Suprapubic skin (tissue), 4 donors: ENCODE measurements at regions not wholly inside any gene's neighbourhood (a gene's known extent, or its start where the extent isn't known, plus 50 kb on each side); places are given as distances from the start of the nearest gene placed in this dataset.

Source experiments
- DNase-seq, 2 donors: peaks; one replicate each; pipeline ENCODE4 v3.0.0-alpha.2; 2019; ENCODE audit warnings: low spot score in 2 of 2
- H3K27ac ChIP-seq: fragments of 200-600 bp; sonication (generic); one replicate; pipeline ENCODE4 v1.5.1; 2019
- H3K27me3 ChIP-seq: fragments of 200-600 bp; sonication (generic); one replicate; pipeline ENCODE4 v1.5.1; 2019
- H3K36me3 ChIP-seq: fragments of 200-600 bp; sonication (generic); one replicate; pipeline ENCODE4 v1.5.1; 2019
- H3K4me1 ChIP-seq: fragments of 200-600 bp; sonication (generic); one replicate; pipeline ENCODE4 v1.5.1; 2019
- H3K4me3 ChIP-seq: fragments of 200-600 bp; sonication (generic); one replicate; pipeline ENCODE4 v1.5.1; 2019; ENCODE audit warnings: mild to moderate bottlenecking
- H3K9me3 ChIP-seq: fragments of 200-600 bp; sonication (generic); one replicate; pipeline ENCODE4 v1.5.1; 2019
- EP300 ChIP-seq: sonication (generic); formaldehyde crosslinking; IDR thresholded peaks from one replicate; pipeline ENCODE4 v1.6.1; 2017; ENCODE audit warnings: antibody characterized with exemption
- POLR2A ChIP-seq, 2 donors: fragments of 450-650 bp; IDR thresholded peaks; one replicate each; pipeline ENCODE4 v1.6.1; 2017; ENCODE audit warnings: antibody characterized with exemption in 2 of 2, mild to moderate bottlenecking in 2 of 2, moderate library complexity in 2 of 2
- POLR2AphosphoS5 ChIP-seq, 3 donors: sonication (generic); formaldehyde crosslinking; IDR thresholded peaks; one replicate each; pipeline ENCODE4 v1.6.1; 2017; ENCODE audit warnings: antibody characterized with exemption in 3 of 3
- WGBS: methylation state at CpG from one replicate; pipeline ENCODE4 v1.1.5; 2018; 5-methylcytosine and 5-hydroxymethylcytosine counted together
- TF ChIP-seq, protein P1 (sequence below), 2 donors: fragments of 200-600 bp in 1 of 2; fragments of 450-650 bp in 1 of 2; sonication (generic) in 1 of 2; IDR thresholded peaks; one replicate each; pipeline ENCODE4 v1.5.1; 2016 to 2019; ENCODE audit warnings: antibody characterized with exemption in 2 of 2, mild to moderate bottlenecking in 1 of 2, moderate library complexity in 1 of 2

- TF ChIP-seq POLR2AphosphoS5 (IDR thresholded peaks at IDR 0.05), result no peak
- no peak for TF ChIP-seq EP300
- TF ChIP-seq, protein P1, sequence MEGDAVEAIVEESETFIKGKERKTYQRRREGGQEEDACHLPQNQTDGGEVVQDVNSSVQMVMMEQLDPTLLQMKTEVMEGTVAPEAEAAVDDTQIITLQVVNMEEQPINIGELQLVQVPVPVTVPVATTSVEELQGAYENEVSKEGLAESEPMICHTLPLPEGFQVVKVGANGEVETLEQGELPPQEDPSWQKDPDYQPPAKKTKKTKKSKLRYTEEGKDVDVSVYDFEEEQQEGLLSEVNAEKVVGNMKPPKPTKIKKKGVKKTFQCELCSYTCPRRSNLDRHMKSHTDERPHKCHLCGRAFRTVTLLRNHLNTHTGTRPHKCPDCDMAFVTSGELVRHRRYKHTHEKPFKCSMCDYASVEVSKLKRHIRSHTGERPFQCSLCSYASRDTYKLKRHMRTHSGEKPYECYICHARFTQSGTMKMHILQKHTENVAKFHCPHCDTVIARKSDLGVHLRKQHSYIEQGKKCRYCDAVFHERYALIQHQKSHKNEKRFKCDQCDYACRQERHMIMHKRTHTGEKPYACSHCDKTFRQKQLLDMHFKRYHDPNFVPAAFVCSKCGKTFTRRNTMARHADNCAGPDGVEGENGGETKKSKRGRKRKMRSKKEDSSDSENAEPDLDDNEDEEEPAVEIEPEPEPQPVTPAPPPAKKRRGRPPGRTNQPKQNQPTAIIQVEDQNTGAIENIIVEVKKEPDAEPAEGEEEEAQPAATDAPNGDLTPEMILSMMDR (IDR thresholded peaks at IDR 0.05), result no peak
- no peak for TF ChIP-seq POLR2A (IDR thresholded peaks at IDR 0.05)
- DNase-seq, result no peak
Observed at GRCh38 chr22:25367756-25368155, 148.3 kb downstream of the CRYBB2 start.

DNA sequence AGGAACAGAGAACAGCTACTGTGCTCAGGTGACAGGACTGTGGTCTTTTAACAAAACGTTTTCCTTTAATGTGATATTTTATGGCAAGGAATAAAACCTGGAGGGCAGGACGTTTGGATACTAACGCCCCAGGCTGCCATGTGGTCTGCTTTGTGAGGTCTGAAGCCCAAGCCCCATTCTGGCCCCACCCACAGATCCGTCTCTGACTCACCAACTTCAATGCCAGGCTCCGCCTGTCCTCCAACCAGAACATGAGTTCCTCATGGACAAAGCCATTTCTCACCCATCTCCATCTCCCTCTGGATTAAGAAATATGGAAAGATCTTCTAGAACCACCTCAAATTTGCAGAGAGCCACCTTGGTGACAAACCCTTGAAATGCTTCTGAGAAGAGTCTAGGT lies 148.8 kb downstream of the CRYBB2 start:
- WGBS, result 36% methylated on average over 5 of the region's 5 CpGs
- no peak overlapping the region for H3K27ac ChIP-seq
- peaks cover 21% of the 10 kb centered on the region for H3K4me1 ChIP-seq
- TF ChIP-seq POLR2A (IDR thresholded peaks at IDR 0.05), result no peak
- TF ChIP-seq, protein P1 (IDR thresholded peaks at IDR 0.05), result no peak
- DNase-seq, result no peak
- no peak overlapping the region for H3K4me3 ChIP-seq
- no peaks in the 10 kb centered on the region for H3K9me3 ChIP-seq
- H3K27me3 ChIP-seq, result no peaks in the 10 kb centered on the region
- H3K36me3 ChIP-seq, result peaks cover 18% of the 10 kb centered on the region

More at GRCh38 chr22:25367756-25368155, 148.3 kb downstream of the CRYBB2 start:
- 89% methylated on average over 18 of the region's 18 CpGs for WGBS
- H3K4me1 ChIP-seq, result peaks cover 21% of the 10 kb centered on the region
- no peak overlapping the region for H3K4me3 ChIP-seq
- H3K27me3 ChIP-seq, result no peaks in the 10 kb centered on the region
- no peak overlapping the region for H3K27ac ChIP-seq
- no peaks in the 10 kb centered on the region for H3K9me3 ChIP-seq
- peaks cover 14% of the 10 kb centered on the region for H3K36me3 ChIP-seq

GRCh38 chr22:25369041-25369440 lies 149.6 kb downstream of the CRYBB2 start:
- Histone ChIP-seq H3K4me3 (no peak overlapping the region), H3K36me3 (peaks cover 24% of the 10 kb centered on the region), H3K4me1 (peaks cover 21% of the 10 kb centered on the region), H3K9me3 (no peaks in the 10 kb centered on the region), H3K27me3 (no peaks in the 10 kb centered on the region), H3K27ac (no peak overlapping the region)
- no peak for DNase-seq
- no peak for TF ChIP-seq EP300
- TF ChIP-seq, protein P1 (IDR thresholded peaks at IDR 0.05), result no peak
- no peak for TF ChIP-seq POLR2AphosphoS5 (IDR thresholded peaks at IDR 0.05)
- no peak for TF ChIP-seq POLR2A (IDR thresholded peaks at IDR 0.05)
- no CpG with 5 or more reads among the region's 5 CpGs for WGBS

DNA sequence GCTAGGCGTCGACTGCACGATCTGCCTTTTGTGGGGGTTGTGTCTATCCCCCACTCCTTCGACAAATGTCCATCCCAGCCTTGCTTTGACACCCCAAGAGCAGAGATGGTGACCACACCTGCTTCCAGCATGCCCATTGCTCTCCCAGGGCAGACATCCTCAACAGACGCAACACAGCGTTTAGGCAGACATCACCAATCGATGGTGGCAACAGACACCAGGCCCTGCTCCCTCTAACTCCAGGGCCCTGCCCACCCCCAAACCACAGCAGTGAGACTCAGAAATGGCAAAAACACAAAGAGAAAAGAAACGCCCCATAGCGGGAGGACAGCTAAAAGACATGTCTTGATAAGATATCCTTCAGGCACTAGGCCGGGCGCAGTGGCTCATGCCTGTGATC lies 150.9 kb downstream of the CRYBB2 start:
- WGBS, result 98% methylated on average over 11 of the region's 11 CpGs
- Histone ChIP-seq H3K9me3 (no peaks in the 10 kb centered on the region), H3K27ac (no peak overlapping the region), H3K4me1 (peaks cover 21% of the 10 kb centered on the region), H3K4me3 (no peak overlapping the region), H3K36me3 (peaks cover 25% of the 10 kb centered on the region), H3K27me3 (no peaks in the 10 kb centered on the region)
- TF ChIP-seq POLR2AphosphoS5 (IDR thresholded peaks at IDR 0.05) (no peak), EP300 (no peak), POLR2A (IDR thresholded peaks at IDR 0.05) (no peak)
- TF ChIP-seq, protein P1 (IDR thresholded peaks at IDR 0.05), result no peak
- no peak for DNase-seq

- DNase-seq, result no peak
- TF ChIP-seq, protein P1 (IDR thresholded peaks at IDR 0.05), result no peak
- TF ChIP-seq POLR2AphosphoS5 (IDR thresholded peaks at IDR 0.05) (no peak), POLR2A (IDR thresholded peaks at IDR 0.05) (no peak), EP300 (no peak)
- WGBS, result 92% methylated on average over 16 of the region's 16 CpGs
- H3K27ac ChIP-seq, result no peak overlapping the region
- no peak overlapping the region for H3K4me3 ChIP-seq
- peaks cover 21% of the 10 kb centered on the region for H3K4me1 ChIP-seq
- H3K27me3 ChIP-seq, result no peaks in the 10 kb centered on the region
- peaks cover 36% of the 10 kb centered on the region for H3K36me3 ChIP-seq
- no peaks in the 10 kb centered on the region for H3K9me3 ChIP-seq
Observed at GRCh38 chr22:25372000-25372595, 152.7 kb downstream of the CRYBB2 start.
